CD4-positive, alpha-beta T cell treated with Interleukin-15 for 1 hour (primary cell): ENCODE measurements at regions not wholly inside any gene's neighbourhood (a gene's known extent, or its start where the extent isn't known, plus 50 kb on each side); places are given as distances from the start of the nearest gene placed in this dataset.
"Not testable (repeated sequence)": the region's sequence is repeated elsewhere in the genome, so short reads cannot be mapped to it uniquely, and the experiment has no call there.

Source experiments
- DNase-seq: peaks from one replicate; pipeline ENCODE4 v3.0.0-alpha.2; 2020

DNA sequence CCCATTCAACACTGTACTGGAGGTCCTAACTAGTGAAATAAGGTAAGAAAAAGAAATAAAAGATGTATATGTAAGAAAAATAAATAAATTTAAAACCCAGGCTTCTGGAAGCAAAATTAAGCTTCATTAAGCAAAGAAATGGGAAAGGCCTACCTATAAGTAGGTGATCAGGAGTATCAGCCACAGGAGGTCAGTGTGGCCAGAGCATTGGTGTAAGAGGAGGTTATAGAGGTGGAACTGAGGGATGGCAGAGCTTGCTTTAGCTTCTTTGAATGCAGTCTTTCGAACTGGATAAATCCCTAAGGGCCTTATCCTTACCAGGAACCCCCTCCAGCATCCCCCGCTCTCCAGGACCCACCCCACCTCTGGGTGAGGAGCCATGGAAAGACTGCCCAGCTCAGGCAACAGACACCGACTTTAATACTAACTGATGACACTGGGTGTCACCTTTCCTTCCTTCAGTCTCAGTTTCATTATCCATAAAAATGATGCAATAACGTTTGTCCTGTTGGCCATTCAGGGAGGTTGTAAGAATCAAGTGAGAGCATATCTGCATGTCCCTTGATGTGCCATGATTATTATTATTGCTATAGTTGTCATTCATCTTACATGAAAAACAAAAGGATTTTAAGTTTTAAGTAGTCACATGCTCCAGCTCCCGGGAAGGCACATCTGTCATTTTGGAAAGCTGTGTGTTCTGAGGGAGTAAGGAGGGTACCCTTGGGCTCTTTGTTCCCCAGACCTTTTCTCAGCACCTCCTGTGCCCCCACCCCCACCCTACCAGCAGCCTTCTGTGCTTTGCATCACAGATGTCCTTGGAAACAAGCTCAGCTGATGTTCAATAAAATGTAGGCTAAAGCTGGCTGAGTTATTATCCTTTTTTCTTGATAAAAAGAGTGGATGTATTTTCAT is 50.8 kb upstream of the CTNNA1 start:
- DNase-seq = no peak

DNA sequence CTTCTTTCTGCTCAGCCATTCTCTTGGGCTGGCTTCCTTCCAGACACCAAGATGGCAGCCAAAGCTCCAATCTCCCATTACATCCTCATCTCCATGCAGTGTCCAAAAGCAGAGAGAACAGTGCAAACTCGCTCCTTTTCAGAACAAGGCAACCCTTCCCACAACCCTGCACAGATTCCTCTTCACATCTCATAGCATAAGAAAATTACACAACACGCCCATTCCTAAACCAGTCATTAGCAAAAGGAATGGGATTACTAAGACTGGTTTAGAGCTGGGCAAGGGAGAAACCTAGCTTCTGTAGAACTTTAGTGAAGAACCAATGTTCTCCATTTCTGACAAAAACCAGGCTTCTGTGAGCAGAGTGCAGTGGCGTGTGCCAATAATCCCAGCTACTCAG is 51.5 kb upstream of the CTNNA1 start:
- no peak for DNase-seq

DNA sequence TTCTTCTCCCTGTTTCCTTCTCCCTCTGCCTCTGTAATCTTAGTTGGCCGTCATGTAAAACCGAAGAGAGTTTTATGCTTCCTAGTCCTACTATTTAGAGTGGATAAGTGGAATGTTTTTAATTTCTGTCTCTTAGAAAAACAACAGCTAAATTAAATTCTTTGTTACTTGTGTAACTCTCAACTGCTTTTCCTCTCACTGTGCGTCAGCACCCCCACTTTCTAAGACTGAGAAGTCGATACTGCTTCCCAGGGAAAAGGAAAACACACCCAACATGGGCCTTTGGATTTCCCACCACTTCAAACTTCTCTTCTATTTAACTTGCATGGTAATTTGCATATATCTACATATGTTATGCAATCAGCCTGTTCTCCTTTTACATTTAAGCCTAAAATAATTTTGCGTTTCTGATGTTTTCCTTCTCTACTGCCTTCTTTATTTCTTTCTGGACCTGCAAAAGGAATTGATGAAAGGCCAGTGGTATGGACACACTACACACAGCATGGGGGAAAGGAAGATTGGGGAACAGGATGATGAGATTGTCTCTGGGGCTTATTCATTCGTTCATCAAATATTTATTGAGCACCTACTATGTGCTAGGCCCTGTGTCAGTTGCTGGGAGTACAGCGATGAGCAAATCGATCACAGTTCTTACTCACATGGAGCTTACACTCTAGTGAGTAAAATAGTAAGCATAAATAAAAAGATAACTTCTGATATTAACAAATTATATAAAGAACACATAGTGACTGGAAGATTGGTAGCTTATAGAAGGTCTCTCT is 52.5 kb upstream of the CTNNA1 start:
- no peak for DNase-seq

DNA sequence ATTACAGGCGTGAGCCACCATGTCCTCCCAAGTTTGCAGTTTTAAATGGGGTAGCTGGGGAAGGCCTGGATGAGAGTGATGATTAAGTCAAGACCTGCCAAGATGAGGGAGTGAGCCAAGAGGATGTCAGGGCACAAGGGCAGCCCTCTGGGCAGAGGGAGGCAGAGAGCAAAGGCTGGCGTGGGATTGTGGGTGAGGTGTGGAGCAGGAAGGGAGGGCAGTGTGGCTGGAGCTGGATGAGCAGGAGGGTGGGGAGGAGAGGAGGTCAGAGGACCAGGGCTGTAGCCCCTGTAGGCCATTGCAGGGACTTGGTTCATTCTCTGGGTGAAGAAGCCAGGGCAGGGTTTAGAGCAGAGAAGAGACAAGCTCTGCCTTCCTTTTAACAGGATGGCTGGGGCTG is 53.7 kb upstream of the CTNNA1 start:
- no peak for DNase-seq

DNA sequence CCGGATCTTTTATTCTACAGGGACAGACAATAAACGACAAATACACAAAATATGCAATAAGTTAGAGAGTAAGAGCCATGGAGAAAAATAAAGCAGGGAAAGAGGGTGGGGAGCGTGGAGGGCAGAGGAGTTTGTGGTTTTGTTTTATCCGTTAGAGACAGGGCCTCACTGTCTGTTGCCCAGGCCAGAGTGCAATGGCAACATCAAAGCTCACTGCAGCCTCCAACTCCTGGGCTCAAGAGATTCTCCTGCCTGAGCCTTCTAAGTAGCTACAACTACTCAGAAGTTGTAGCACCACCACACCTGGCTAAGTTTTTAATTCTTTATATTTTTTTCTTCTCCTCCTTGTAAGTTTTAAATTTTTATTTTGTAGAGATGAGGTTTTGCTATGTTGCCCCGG is 54.5 kb upstream of the CTNNA1 start:
- no peak for DNase-seq

DNA sequence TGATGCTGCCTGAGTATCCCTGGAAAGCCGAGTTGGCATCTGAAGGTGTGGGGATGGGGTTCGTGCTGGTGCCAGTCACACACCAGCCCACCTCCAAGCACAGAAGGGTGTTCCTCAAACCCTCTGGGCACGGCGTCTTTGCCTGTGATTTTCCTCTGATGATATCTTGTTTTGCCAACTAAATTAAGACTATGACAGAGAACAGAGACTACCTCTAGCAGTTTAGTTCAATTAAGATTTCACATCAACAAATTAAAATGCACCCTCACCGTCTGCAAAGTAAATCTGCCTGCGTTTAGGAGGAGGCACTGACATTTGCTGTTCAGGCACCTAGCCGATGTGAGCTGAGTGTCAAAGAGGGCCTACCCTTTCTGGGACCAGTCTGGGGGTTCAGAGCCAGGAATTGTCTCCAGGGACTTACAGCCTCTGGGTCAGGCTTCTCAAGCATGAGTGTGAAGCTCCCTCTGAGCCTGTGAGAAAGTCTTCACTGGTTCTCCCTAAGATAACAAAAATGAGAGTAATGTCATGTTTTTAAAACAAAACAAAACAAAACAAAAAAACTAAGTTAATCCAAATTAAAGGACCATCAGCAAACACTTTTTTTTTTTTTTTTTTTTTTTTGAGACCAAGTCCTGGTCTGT is 55.4 kb upstream of the CTNNA1 start:
- DNase-seq = no peak

GRCh38 chr5:138696501-138696900 is 56.7 kb upstream of the CTNNA1 start:
- DNase-seq = no peak

- DNase-seq = no peak
Measured at GRCh38 chr5:138695781-138696180, 57.4 kb upstream of the CTNNA1 start.

GRCh38 chr5:138694146-138694545 is 59.1 kb upstream of the CTNNA1 start:
- no peak for DNase-seq

DNA sequence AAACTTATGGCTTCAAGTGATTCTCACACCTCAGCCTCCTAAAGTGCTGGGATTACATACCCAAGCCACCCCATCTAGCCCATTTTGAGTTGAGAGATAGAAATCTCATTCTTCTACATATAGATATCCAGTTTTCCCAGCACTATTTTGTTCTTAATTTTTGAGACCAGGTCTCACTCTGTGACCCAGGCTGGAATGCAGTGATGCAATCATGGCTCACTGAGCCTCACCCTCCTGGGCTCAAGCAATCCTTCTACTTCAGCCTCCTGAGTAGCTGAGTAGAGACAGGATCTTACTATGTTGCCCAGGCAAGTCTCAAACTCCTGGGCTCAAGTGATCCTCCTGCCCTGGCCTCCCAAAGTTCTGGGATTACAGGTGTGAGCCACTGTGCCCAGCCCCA is 60.9 kb upstream of the CTNNA1 start:
- no peak for DNase-seq

DNA sequence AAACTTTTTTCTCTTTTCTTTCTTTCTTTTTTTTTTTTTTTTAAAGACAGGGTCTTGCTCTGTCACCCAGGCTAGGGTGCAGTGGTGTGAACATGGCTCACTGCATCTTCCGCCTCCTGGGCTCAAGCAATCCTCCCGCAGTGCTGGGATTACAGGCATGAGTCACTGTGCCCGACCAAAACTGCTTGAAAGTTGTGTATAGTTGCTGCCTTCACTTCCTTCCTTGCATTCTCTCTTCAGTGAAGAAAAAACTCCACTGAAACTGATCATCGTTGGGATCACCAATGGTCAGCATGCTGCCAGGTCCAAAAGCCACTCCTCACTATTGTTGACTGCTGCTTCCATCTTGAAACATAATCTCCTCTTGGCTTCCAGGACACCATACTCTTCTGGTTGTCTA is 66.6 kb upstream of the CTNNA1 start:
- DNase-seq = no peak

GRCh38 chr5:138685193-138685745 is 68.0 kb upstream of the CTNNA1 start:
- no peak for DNase-seq

GRCh38 chr5:138682462-138682861 is 70.8 kb upstream of the CTNNA1 start:
- not testable (repeated sequence) for DNase-seq

GRCh38 chr5:138678826-138679225 is 74.4 kb upstream of the CTNNA1 start:
- DNase-seq = not testable (repeated sequence)

GRCh38 chr5:138677782-138678181 is 75.4 kb upstream of the CTNNA1 start:
- no peak for DNase-seq

GRCh38 chr5:138676556-138677193 is 76.5 kb upstream of the CTNNA1 start:
- no peak for DNase-seq

DNA sequence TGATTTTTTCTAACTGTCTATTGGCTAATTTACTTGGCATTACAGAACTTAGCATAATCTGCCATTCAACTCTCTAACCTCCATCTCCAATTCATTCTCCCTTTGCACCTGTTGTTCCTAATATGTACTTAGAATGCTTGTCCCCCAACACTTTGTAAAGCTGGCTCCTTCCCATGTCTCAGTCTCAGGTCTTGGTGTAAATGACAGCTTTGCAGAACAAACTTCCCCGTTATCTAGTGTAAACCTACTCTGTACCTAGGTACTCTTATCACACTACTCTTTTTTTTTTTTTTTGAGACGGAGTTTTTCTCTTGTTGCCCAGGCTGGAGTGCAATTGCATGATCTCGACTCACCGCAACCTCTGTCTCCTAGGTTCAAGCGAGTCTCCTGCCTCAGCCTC is 77.2 kb upstream of the CTNNA1 start:
- no peak for DNase-seq

- DNase-seq = peak; percentile 26
Measured at GRCh38 chr5:138668451-138669380, 84.5 kb upstream of the CTNNA1 start.

- not testable (repeated sequence) for DNase-seq
Measured at GRCh38 chr5:138667782-138668331, 85.4 kb upstream of the CTNNA1 start.

- no peak for DNase-seq
Measured at GRCh38 chr5:138666226-138666742, 86.9 kb upstream of the CTNNA1 start.

GRCh38 chr5:138665261-138665660 is 88.0 kb upstream of the CTNNA1 start:
- no peak for DNase-seq
